IMR-90 (cell line): ENCODE measurements at regions not wholly inside any gene's neighbourhood (a gene's known extent, or its start where the extent isn't known, plus 50 kb on each side); places are given as distances from the start of the nearest gene placed in this dataset.

Experiments used
- ATAC-seq: fragments of 200-7000 bp; cut with Tn5 transposase; 2 replicates; pipeline ENCODE4 v1.9.1; 2020; ENCODE audit warnings: low read depth, mild to moderate bottlenecking, moderate library complexity
- BruUV-seq: library from RNA; stranded (reverse); fragments of 400-500 nt; replicated peaks from 2 replicates; lab custom pipeline; 2021; lab: Mats Ljungman, UMichigan
- CTCF ChIA-PET: fragments of 300-600 bp; formaldehyde crosslinking; extraction: SDS; loops from one replicate; lab custom pipeline; 2021; ENCODE audit warnings: antibody characterized with exemption; lab: Yijun Ruan, JAX
- POLR2A ChIA-PET: fragments of 300-600 bp; sonication (Branson Sonifier 250); formaldehyde crosslinking; loops from one replicate; lab custom pipeline; 2022; ENCODE audit warnings: antibody characterized with exemption; ENCODE audit not compliant: unreplicated experiment; lab: Charles Lee
- DNase-seq: peaks from one replicate; pipeline ENCODE4 v3.0.0; 2013
- H2AFZ ChIP-seq: replicated peaks from 2 replicates; pipeline ENCODE3; 2013; ENCODE audit warnings: low read length, mild to moderate bottlenecking; ENCODE audit not compliant: poor library complexity
- H2AK5ac ChIP-seq: 2 replicates; pipeline ENCODE4 v1.6.1; 2013; ENCODE audit warnings: low read depth, low read length, inconsistent platforms
- H2AK9ac ChIP-seq: replicated peaks from 2 replicates; pipeline ENCODE3; 2013; ENCODE audit warnings: mild to moderate bottlenecking, low read depth, low read length, moderate library complexity; ENCODE audit not compliant: poor library complexity
- H2BK120ac ChIP-seq: 2 replicates; pipeline ENCODE4 v1.6.1; 2013; ENCODE audit warnings: low read depth, low read length, inconsistent platforms
- H2BK15ac ChIP-seq: 3 replicates; pipeline ENCODE4 v1.6.1; 2013; ENCODE audit warnings: low read depth, low read length, inconsistent platforms
- H2BK20ac ChIP-seq: 2 replicates; pipeline ENCODE4 v1.6.1; 2013; ENCODE audit warnings: low read depth, mild to moderate bottlenecking, inconsistent platforms, low read length, moderate library complexity
- H2BK5ac ChIP-seq: 2 replicates; pipeline ENCODE4 v1.6.1; 2013; ENCODE audit warnings: mild to moderate bottlenecking, low read depth, low read length, inconsistent platforms; ENCODE audit not compliant: poor library complexity, severe bottlenecking
- H3K14ac ChIP-seq: replicated peaks from 2 replicates; pipeline ENCODE4 v1.6.1; 2013; ENCODE audit warnings: low read depth, low read length, inconsistent platforms
- H3K18ac ChIP-seq: 2 replicates; pipeline ENCODE4 v1.6.1; 2013; ENCODE audit warnings: low read depth, low read length, control low read depth
- H3K23ac ChIP-seq: 2 replicates; pipeline ENCODE4 v1.6.1; 2013; ENCODE audit warnings: low read depth, low read length, inconsistent platforms
- H3K27ac ChIP-seq: 2 replicates; pipeline ENCODE4 v1.5.1; 2013; ENCODE audit warnings: mild to moderate bottlenecking, control low read depth, low read length; ENCODE audit not compliant: insufficient read depth
- H3K27me3 ChIP-seq: 2 replicates; pipeline ENCODE4 v1.6.1; 2013; ENCODE audit warnings: low read length; ENCODE audit not compliant: control insufficient read depth, insufficient read depth
- H3K36me3 ChIP-seq: 2 replicates; pipeline ENCODE4 v1.6.1; 2013; ENCODE audit warnings: low read length, mixed read lengths; ENCODE audit not compliant: control insufficient read depth, insufficient read depth
- H3K4ac ChIP-seq: 2 replicates; pipeline ENCODE4 v1.6.1; 2013; ENCODE audit warnings: low read depth, low read length, inconsistent platforms
- H3K4me1 ChIP-seq: 2 replicates; pipeline ENCODE4 v1.6.1; 2013; ENCODE audit warnings: low read length, mixed read lengths; ENCODE audit not compliant: control insufficient read depth, insufficient read depth
- H3K4me2 ChIP-seq: 2 replicates; pipeline ENCODE4 v1.6.1; 2013; ENCODE audit warnings: low read depth, mild to moderate bottlenecking, control low read depth, low read length, moderate library complexity
- H3K4me3 ChIP-seq: 2 replicates; pipeline ENCODE4 v1.5.1; 2013; ENCODE audit warnings: low read depth, mild to moderate bottlenecking, control low read depth, low read length, moderate library complexity; ENCODE audit not compliant: insufficient read depth
- H3K56ac ChIP-seq: 2 replicates; pipeline ENCODE4 v1.6.1; 2013; ENCODE audit warnings: low read length, inconsistent platforms; ENCODE audit not compliant: insufficient read depth; ENCODE audit errors: extremely low read depth
- H3K79me1 ChIP-seq, 2 experiments: 2 replicates each; pipeline ENCODE4 v1.6.1; 2013; ENCODE audit warnings: low read length in 2 of 2, inconsistent platforms in 1 of 2, low read depth in 1 of 2
- H3K9ac ChIP-seq: 2 replicates; pipeline ENCODE4 v1.6.1; 2013; ENCODE audit warnings: low read depth, low read length, control low read depth
- H3K9me1 ChIP-seq: 2 replicates; pipeline ENCODE4 v1.6.1; 2013; ENCODE audit warnings: low read length, inconsistent platforms; ENCODE audit not compliant: insufficient read depth
- H3K9me3 ChIP-seq: 2 replicates; pipeline ENCODE4 v1.6.1; 2013; ENCODE audit warnings: low read length; ENCODE audit not compliant: control insufficient read depth, insufficient read depth
- H4K20me1 ChIP-seq: 2 replicates; pipeline ENCODE4 v1.6.1; 2013; ENCODE audit warnings: low read length, inconsistent platforms; ENCODE audit not compliant: insufficient read depth
- H4K5ac ChIP-seq: 2 replicates; pipeline ENCODE4 v1.6.1; 2013; ENCODE audit warnings: mild to moderate bottlenecking, low read depth, low read length, control low read depth
- H4K8ac ChIP-seq, 2 experiments: 2 replicates each; pipeline ENCODE4 v1.6.1; 2013; ENCODE audit warnings: low read depth in 2 of 2, low read length in 2 of 2, control low read depth in 1 of 2, inconsistent platforms in 1 of 2
- H4K91ac ChIP-seq: 2 replicates; pipeline ENCODE4 v1.6.1; 2013; ENCODE audit warnings: low read depth, low read length, inconsistent platforms; ENCODE audit not compliant: insufficient read depth
- MXI1 ChIP-seq: IDR thresholded peaks from 2 replicates; pipeline ENCODE4 v1.6.1; 2012; ENCODE audit warnings: low read depth, mild to moderate bottlenecking, low read length, moderate library complexity, borderline replicate concordance
- USF2 ChIP-seq: fragments of 150-350 bp; IDR thresholded peaks from 2 replicates; pipeline ENCODE4 v1.6.1; 2017; ENCODE audit warnings: mild to moderate bottlenecking, antibody characterized with exemption, low read length, low read depth
- WGBS, 2 experiments: methylation state at CpG; one replicate each; pipeline versions ENCODE4 v1.1.5 to v1.1.7; 2013; ENCODE audit warnings: missing lambda C conversion rate in 2 of 2; ENCODE audit not compliant: insufficient read length in 1 of 2; ENCODE audit errors: extremely low coverage in 2 of 2; 5-methylcytosine and 5-hydroxymethylcytosine counted together
- dilution Hi-C: fragments of 300-500 bp; cut with HindIII; formaldehyde crosslinking; loops from one replicate; pipeline ENCODE4 v1.14.3; 2018; ENCODE audit warnings: low sequenced_read_pairs; ENCODE audit not compliant: unreplicated experiment
- in situ Hi-C: fragments of 300-500 bp; cut with MboI; formaldehyde crosslinking; loops from 3 replicates; pipeline ENCODE4 v1.14.3; 2019; ENCODE audit warnings: low sequenced_read_pairs, inconsistent platforms, mixed read lengths
- intact Hi-C: fragments of 100-400 bp; cut with micrococcal nuclease; formaldehyde crosslinking; loops from 2 replicates; pipeline ENCODE4 v1.10.0; 2022

- Histone ChIP-seq H3K56ac (no peak overlapping the region), H3K27ac (no peak overlapping the region), H4K8ac (no peak overlapping the region), H2AK9ac (no peak overlapping the region), H2BK5ac (no peak overlapping the region), H2AK5ac (no peak overlapping the region), H3K4ac (no peak overlapping the region), H3K9me1 (peaks cover 5% of the 10 kb centered on the region), H4K20me1 (no peaks in the 10 kb centered on the region), H3K14ac (no peak overlapping the region), H3K27me3 (no peaks in the 10 kb centered on the region), H2BK20ac (no peak overlapping the region), H3K18ac (no peak overlapping the region), H4K91ac (no peak overlapping the region), H4K5ac (no peak overlapping the region), H2AFZ (no peak overlapping the region), H3K4me2 (no peak overlapping the region), H2BK120ac (no peak overlapping the region), H3K9ac (no peak overlapping the region), H3K79me1 (no peaks in the 10 kb centered on the region), H3K36me3 (no peaks in the 10 kb centered on the region), H3K4me1 (peaks cover 9% of the 10 kb centered on the region), H3K9me3 (peaks cover 3% of the 10 kb centered on the region; the same call in 1 of the 2 replicates), H3K23ac (no peak overlapping the region), H2BK15ac (no peak overlapping the region), H3K4me3 (no peak overlapping the region)
- WGBS, 2 experiments: no CpG with 5 or more reads among the region's 7 CpGs
- DNase-seq (no peak), ATAC-seq (no peak)
- ChIA-PET CTCF (interaction anchor here (1.2 kb wide), 1 partner anchor 30 kb away, joined by 4 read pairs; no protein-coding TSS in a partner anchor), POLR2A (no interaction called here)
- intact Hi-C loops: no loop called here
- BruUV-seq: no TSS peak
- in situ Hi-C loops: no loop called here
- dilution Hi-C loops: no loop called here
- TF ChIP-seq USF2: no peak
- TF ChIP-seq MXI1: no peak
These were observed 166.8 kb upstream of the TBX3 start for GRCh38 chr12:114850661-114851275.
